Skeletal muscle tissue (tissue), 3 donors: ENCODE measurements at regions not wholly inside any gene's neighbourhood (a gene's known extent, or its start where the extent isn't known, plus 50 kb on each side); places are given as distances from the start of the nearest gene placed in this dataset.
"Not testable (repeated sequence)": the region's sequence is repeated elsewhere in the genome, so short reads cannot be mapped to it uniquely, and the experiment has no call there.

Experiments
- H3K27ac ChIP-seq: one replicate; pipeline ENCODE4 v1.7.0; 2013; ENCODE audit warnings: mild to moderate bottlenecking, low read depth, low read length, inconsistent platforms
- H3K27me3 ChIP-seq, 3 donors: one replicate each; pipeline ENCODE4 v1.7.0; 2013; ENCODE audit warnings: low read length in 3 of 3; ENCODE audit not compliant: control insufficient read depth in 3 of 3, insufficient read depth in 3 of 3
- H3K36me3 ChIP-seq, 3 donors: one replicate each; pipeline ENCODE4 v1.7.0; 2013; ENCODE audit warnings: low read length in 3 of 3; ENCODE audit not compliant: control insufficient read depth in 3 of 3, insufficient read depth in 3 of 3
- H3K4me1 ChIP-seq, 3 donors: one replicate each; pipeline ENCODE4 v1.7.0; 2013; ENCODE audit warnings: low read length in 3 of 3, mild to moderate bottlenecking in 3 of 3; ENCODE audit not compliant: control insufficient read depth in 3 of 3, insufficient read depth in 3 of 3
- H3K4me3 ChIP-seq, 3 donors: one replicate each; pipeline ENCODE4 v1.7.0; 2013; ENCODE audit warnings: low read length in 3 of 3
- H3K9ac ChIP-seq, 3 donors: one replicate each; pipeline ENCODE4 v1.7.0; 2013; ENCODE audit warnings: low read length in 3 of 3, mild to moderate bottlenecking in 3 of 3, moderate library complexity in 2 of 3, low read depth in 1 of 3
- H3K9me3 ChIP-seq, 3 donors: one replicate each; pipeline ENCODE4 v1.7.0; 2013; ENCODE audit warnings: low read length in 3 of 3; ENCODE audit not compliant: control insufficient read depth in 3 of 3
- donor health status: Osteomylitis.

DNA sequence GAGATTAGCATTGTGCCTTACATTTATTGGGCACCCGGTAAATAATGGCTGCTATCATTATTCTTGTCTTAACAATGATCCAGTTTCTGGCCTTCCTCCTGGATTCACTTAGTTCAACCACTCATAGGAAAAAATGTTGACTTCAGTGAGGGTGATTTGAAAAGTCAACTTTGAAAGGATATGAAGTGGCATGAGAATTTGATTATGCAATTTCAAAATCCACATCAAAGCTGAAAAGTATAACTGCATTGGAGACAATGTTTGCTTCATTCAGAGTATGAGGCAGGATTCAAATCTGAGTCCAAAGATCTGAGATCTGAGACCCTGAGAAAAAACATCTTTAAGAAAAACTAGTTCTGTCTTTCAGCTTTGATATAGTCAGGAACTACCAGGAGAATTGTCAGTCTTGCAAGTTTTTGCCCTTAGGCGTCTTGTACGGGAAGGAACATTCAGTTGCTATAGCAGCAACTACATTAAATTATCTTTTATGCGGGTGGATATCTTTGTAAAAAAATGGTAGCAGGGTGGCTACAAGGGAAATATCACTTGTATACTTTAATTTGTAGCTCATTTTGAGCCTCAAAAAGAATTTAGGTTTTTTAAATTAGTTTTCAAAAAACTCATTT, 587.5 kb upstream of the LCORL start:
- H3K36me3 ChIP-seq: no peaks in the 10 kb centered on the region
- H3K27me3 ChIP-seq: no peaks in the 10 kb centered on the region
- no peaks in the 10 kb centered on the region for H3K9me3 ChIP-seq
- H3K4me1 ChIP-seq: no peaks in the 10 kb centered on the region
- H3K4me3 ChIP-seq: no peak overlapping the region
- no peak overlapping the region for H3K9ac ChIP-seq
- no peak overlapping the region for H3K27ac ChIP-seq

DNA sequence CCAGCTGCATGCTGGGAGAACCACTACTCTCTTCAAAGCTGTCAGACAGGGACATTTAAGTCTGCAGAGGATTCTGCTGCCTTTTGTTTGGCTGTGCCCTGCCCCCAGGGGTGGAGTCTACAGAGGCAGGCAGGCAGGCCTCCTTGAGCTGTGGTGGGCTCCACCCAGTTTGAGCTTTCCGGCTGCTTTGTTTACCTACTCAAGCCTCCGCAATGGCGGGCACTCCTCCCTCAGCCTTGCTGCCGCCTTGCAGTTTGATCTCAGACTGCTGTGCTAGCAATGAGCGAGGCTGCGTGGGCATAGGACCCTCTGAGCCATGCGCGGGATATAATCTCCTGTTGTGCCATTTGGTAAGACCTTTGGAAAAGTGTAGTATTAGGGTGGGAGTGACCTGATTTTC, 581.1 kb upstream of the LCORL start:
- H3K9me3 ChIP-seq, H3K4me1 ChIP-seq, H3K27me3 ChIP-seq, H3K27ac ChIP-seq, H3K4me3 ChIP-seq, H3K36me3 ChIP-seq, H3K9ac ChIP-seq: not testable (repeated sequence)

DNA sequence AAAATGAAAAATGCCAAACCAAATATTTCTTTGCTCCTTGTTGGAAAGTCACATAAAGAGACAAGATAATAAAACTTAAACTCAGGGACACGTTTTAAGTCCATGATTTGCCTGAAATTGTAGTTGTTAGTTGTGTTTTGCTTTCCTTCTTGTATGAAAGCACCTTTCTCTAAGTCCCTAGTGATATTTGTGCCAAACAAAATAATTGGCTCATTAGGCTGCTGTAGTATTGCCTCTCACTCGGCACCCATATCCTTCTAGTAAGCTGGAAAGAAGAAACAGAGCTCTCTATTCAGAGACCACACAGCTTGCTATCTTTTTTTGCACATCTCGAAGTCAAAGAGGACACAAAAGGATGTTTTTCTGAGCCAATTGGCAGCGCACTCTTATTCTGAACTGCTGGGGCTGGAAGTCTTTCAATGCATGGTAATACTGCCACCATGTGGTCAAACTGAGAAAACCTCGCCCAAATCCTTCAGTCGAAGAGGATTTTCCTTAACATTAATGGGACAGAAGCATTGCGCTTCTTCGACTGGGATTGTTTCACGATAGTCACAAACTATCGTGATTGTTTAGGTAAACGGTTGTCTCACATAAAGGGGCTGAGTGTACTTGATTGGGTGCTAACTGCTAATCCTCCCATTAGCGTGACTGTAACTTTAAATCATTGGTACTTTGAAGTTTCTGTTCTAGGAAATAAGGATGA, 571.9 kb upstream of the LCORL start:
- Histone ChIP-seq H3K9ac (no peak overlapping the region), H3K4me1 (no peaks in the 10 kb centered on the region), H3K9me3 (no peaks in the 10 kb centered on the region), H3K4me3 (no peak overlapping the region), H3K36me3 (no peaks in the 10 kb centered on the region), H3K27me3 (peaks cover 0 to 4% (median 0%) of the 10 kb centered on the region in 3 donors), H3K27ac (no peak overlapping the region)

DNA sequence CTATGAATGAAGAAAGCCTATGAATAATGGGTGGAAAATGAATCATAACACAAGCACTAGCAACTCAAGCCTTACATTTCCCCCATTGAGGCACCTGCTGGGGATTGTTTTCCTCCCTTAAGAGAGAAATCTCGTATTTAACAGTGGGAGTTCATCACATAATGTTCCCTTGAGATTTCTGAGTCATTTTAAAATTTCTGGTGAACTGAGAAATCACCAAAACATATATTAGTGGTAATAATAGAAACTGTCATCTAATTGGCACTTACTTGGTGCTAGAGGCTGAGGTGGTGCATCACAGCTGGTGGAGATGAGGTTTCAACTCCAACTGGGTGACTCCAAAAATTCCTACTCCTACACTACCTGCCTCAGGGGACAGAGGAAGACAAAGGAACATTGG, 561.3 kb upstream of the LCORL start:
- Histone ChIP-seq H3K9ac (no peak overlapping the region), H3K4me3 (no peak overlapping the region), H3K27me3 (peaks cover 0 to 2% (median 0%) of the 10 kb centered on the region in 3 donors), H3K4me1 (no peaks in the 10 kb centered on the region), H3K9me3 (no peaks in the 10 kb centered on the region), H3K36me3 (no peaks in the 10 kb centered on the region), H3K27ac (no peak overlapping the region)

DNA sequence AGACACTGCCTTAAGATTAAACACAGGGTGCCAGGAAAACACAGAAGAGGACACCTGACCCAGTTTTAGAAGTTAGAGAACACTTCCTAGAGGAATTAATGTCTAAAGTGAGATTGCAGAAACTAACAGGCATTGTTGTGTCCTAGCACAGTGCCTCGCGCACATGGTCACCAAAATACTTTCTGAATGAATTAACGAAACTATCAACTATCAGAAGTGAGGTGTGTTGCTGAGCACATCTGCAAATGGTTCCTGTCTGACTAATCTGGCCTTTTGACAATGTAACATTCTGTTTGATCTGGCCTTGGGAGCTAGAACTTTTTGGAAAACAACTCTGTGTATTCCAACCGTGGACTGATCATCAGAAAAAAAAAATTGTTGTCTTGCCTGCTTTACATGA, 556.8 kb upstream of the LCORL start:
- H3K4me1 ChIP-seq: no peaks in the 10 kb centered on the region
- H3K36me3 ChIP-seq: no peaks in the 10 kb centered on the region
- H3K27me3 ChIP-seq: peaks cover 0 to 2% (median 0%) of the 10 kb centered on the region in 3 donors
- H3K4me3 ChIP-seq: no peak overlapping the region
- no peaks in the 10 kb centered on the region for H3K9me3 ChIP-seq
- H3K9ac ChIP-seq: no peak overlapping the region
- no peak overlapping the region for H3K27ac ChIP-seq

DNA sequence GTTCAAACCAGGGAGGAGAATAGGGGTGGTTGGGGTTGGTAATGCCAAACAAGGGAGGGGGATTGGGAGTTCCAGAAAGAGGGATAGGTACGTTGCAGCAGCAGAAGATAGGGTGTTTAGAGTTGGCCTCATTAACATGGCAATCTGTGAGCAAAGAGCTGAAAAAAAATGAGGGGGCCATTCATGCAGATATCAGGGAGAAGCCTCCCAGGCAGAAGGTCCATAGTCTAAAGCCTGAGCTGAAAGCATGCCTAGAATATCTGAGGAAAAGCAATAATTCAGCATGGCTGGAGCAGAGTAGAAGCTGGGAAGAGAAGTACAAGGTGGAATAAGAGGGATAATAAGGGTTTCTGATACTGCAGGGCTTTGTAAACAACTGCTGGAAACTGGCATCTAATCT, 550.9 kb upstream of the LCORL start:
- no peak overlapping the region for H3K27ac ChIP-seq
- H3K4me1 ChIP-seq: no peaks in the 10 kb centered on the region
- no peak overlapping the region for H3K4me3 ChIP-seq
- no peaks in the 10 kb centered on the region for H3K27me3 ChIP-seq
- H3K36me3 ChIP-seq: no peaks in the 10 kb centered on the region
- no peaks in the 10 kb centered on the region for H3K9me3 ChIP-seq
- H3K9ac ChIP-seq: no peak overlapping the region

DNA sequence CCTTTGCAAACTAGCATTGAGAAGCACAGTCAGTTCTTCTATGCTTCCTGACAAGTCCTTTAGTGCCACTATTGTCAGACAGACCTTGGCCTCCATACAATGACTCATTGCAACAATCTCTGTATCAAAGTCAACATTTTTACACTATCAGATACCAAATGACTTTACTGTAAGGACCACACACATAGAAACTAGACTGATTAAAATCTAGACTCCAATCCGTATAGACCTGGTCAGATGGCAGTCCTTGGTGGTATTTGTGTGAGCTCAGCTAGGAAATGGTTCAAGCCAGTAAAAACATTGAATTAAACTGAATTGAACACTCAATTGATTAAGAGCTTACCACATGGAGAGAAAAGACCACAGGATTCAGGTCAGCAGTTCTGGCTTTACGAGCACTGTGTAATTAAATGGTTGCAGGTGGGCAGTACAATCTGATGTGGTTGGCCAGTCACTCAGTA, 549.8 kb upstream of the LCORL start:
- Histone ChIP-seq H3K9me3 (no peaks in the 10 kb centered on the region), H3K4me3 (no peak overlapping the region), H3K27ac (no peak overlapping the region), H3K36me3 (no peaks in the 10 kb centered on the region), H3K4me1 (no peaks in the 10 kb centered on the region), H3K9ac (no peak overlapping the region), H3K27me3 (no peaks in the 10 kb centered on the region)

DNA sequence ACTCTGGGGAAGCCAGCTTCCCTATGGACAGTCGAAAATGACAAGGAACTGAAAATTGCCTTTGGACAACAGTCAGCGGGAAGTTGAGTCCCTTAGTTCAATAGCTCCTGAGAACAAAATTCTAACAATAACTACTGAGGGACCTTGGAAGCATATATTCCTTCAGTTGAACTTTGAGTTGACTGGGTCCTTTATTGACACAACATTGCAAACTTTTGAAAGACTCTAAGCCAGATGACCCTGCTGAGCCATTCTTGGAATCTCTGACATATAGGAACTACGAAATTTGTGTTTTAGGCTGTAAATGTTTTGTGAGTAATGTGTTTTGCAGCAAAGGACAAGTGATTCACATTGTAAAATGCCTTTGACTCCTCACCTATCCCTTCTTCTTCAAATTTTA, 548.8 kb upstream of the LCORL start:
- no peak overlapping the region for H3K27ac ChIP-seq
- no peak overlapping the region for H3K9ac ChIP-seq
- no peak overlapping the region for H3K4me3 ChIP-seq
- H3K9me3 ChIP-seq: no peaks in the 10 kb centered on the region
- H3K4me1 ChIP-seq: no peaks in the 10 kb centered on the region
- H3K27me3 ChIP-seq: no peaks in the 10 kb centered on the region
- H3K36me3 ChIP-seq: no peaks in the 10 kb centered on the region

DNA sequence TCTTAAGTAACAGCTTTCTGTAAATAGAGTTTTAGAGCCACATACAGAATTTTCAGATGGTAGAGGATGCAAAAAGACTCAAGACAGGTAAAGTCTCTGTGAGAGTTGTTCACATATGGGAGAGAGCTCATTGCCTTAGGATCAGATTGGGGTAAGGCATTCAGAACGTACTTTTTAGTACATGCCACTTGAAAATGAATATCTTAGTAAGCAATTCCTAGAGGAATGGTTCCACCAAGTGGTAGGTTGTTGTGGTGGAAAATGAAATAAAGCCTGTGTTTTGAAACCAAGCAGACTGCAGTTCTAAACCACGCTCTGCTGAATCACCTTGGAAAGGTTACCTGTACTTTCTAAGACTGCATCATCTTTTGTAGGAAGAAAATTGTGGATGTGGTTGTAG, 547.0 kb upstream of the LCORL start:
- Histone ChIP-seq H3K27ac (no peak overlapping the region), H3K27me3 (no peaks in the 10 kb centered on the region), H3K36me3 (no peaks in the 10 kb centered on the region), H3K9ac (no peak overlapping the region), H3K4me1 (no peaks in the 10 kb centered on the region), H3K9me3 (no peaks in the 10 kb centered on the region), H3K4me3 (no peak overlapping the region)

DNA sequence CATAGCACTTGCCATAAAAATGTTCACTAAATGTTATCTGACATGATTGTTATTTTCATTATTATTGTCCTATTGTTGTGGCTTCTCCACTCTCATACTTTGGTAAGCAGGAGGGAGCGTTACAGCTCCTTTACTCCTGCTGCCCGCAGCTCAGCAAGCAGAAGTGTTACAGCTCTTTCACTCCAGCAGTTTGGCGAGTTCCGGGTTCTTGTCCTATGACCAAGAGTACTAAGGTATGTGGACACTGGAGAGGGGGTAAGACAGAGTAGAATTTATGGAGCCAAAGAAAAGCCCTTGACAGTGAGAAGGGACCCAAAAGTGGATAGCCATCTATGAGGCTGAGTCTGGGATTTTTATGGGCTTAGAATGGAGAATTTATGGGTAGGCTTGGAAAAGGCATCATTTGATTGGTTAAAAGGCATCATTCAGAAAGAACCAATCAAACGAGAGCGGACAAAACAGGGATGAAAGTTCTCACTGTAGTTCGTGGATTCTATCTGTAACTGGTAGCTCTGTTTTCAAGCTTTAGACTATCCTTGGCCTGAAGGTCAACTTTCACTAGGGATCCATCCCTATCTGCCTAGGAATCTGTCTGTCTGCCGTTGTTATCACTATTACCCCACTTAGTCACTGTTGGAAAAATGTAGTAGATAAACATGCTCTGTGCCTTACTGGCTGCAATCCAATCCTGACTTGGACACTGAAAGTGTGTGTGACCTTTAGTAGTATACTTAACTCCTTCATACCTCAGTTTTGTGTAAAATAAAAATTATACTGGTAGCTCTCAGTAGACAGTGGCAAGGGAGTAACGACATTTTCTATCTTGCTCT, 545.6 kb upstream of the LCORL start:
- H3K36me3 ChIP-seq: no peaks in the 10 kb centered on the region
- H3K4me3 ChIP-seq: no peak overlapping the region
- H3K27me3 ChIP-seq: no peaks in the 10 kb centered on the region
- no peak overlapping the region for H3K27ac ChIP-seq
- no peak overlapping the region for H3K9ac ChIP-seq
- no peaks in the 10 kb centered on the region for H3K4me1 ChIP-seq
- no peaks in the 10 kb centered on the region for H3K9me3 ChIP-seq
